ENCODE measurements at regions not wholly inside any gene's neighbourhood (a gene's known extent, or its start where the extent isn't known, plus 50 kb on each side); places are given as distances from the start of the nearest gene placed in this dataset.

DNA sequence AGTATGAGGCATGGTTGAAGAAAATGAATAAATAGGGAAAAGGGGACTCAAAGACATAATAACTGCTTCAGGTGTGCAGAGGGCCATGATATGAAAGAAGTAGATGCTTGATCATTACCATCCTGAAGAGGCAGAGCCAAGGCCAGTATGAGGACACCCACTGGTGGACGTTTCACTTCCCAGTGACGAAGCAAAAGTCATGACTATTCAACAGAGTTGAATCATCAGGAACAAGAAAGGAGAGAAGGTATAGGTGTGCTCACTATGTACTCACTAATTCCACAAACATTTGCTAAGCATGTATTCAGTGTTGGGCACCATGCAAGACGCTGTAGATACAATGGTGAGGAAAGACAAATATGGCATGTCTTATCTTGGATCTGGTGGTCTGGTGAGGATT is 319.2 kb upstream of the RUNX1 start:
- DNase-seq (ENCODE audit: low read depth) = no peak

DNA sequence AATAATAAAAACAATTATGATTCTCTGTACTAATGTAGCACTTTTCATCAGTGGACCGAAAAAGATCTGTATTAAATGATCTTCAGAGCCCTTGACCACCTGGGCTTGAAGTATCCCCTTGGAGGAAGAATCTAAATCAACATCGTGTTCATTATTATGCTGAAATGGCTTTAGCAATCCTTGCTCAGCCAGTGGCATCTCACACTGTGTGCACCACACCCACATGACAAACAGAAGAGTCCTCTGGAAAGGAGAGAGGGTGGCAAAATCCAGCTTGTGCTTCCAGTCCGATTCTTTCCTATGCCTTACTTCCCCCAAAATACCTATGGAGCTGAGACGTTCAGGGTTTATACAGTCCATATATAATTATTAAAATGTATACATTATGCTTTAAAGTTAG is 318.5 kb upstream of the RUNX1 start:
- DNase-seq (ENCODE audit: low read depth) = no peak

DNA sequence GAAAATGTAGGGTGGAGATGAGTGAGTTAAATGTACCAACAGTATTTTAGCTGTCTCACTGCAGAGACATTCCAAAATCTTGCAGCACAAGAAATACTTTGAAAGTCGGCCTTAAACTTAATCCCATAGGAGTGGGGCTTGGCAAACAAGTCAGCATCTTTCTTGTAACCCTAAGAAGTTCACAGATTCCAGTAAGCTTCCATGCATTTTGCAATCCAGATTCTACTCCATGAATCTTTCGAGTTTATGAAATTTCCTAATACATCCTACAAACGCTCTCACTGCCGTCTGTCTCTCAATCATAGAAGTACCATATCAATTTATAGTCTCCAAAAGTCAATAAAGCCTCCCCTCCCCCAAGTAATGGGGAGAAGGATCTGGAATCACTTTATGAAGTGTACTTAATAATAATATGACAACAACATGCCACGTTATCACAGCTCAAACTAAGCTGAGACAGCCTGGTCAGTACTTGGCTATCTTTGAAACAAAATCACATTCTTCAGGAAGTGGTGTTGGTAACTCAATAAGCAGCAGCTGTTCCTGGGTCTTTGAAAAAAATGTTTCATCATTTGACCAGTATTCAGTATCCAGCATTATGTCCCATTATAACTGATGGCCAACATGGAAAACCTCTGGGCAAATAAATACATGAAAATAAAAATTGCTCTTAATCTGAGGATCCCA is 317.4 kb upstream of the RUNX1 start:
- DNase-seq (ENCODE audit: low read depth) = no peak

DNA sequence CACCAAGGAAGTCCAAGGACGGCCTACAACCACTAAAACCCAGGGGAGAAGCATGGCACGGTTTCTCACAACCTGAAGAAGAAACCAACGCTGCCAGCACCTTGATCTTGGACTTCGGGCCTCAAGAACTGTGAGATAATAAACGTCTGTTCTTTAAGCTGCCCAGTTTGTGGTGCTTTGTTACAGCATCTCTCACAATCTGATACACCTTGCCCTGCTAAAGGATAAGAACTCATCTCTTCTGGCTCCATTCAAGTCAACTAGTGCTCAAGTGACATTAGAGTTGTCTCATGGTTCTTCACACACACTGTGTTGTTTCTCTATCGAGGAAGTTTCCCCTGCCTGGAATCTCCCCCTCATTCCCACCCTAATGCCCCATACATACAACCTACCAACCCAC is 314.4 kb upstream of the RUNX1 start:
- DNase-seq (ENCODE audit: low read depth) = no peak

GRCh38 chr21:35361988-35362387 is 312.9 kb upstream of the RUNX1 start:
- DNase-seq (ENCODE audit: low read depth) = no peak

- no peak for DNase-seq (ENCODE audit: low read depth)
These were observed 311.9 kb upstream of the RUNX1 start for GRCh38 chr21:35360870-35361570.

DNA sequence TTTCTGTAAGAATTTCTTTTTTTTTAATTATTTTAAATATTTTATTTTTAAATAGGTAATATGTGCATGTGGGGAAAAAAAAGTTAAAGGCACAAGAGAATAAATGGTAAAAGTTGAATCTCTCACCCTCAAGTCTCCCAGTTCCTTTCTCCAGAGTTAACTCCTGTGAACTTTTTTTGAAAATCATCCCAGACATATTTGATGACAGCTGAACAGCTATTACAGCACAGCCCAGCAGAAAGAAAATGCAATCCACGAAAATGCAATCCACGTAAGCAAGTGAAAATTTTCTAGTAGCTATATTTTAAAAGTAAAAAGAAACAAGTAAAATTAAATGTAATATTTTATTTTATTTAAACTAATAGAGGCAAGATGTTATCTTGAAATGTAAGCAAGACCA is 310.0 kb upstream of the RUNX1 start:
- no peak for DNase-seq (ENCODE audit: low read depth)

DNA sequence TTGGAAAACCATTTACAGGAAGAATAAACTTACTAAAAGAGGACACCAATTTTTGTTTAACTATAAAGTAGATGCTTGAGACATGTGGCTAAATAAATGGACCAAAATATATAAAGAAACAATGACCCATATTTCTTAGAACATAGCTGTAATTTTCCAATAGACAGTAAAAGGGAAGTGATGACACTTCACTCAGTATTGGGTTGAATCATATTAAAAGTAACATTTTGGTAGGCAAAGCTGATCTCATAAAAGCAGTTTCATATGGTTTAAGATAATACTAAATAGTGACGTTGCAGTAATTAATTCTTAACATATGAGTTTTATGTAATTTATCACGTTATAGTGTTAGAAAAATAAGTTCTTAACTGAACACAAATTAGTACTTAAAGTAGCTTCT is 308.9 kb upstream of the RUNX1 start:
- DNase-seq (ENCODE audit: low read depth) = no peak

- DNase-seq (ENCODE audit: low read depth) = no peak
These were observed 308.1 kb upstream of the RUNX1 start for GRCh38 chr21:35357041-35357780.

DNA sequence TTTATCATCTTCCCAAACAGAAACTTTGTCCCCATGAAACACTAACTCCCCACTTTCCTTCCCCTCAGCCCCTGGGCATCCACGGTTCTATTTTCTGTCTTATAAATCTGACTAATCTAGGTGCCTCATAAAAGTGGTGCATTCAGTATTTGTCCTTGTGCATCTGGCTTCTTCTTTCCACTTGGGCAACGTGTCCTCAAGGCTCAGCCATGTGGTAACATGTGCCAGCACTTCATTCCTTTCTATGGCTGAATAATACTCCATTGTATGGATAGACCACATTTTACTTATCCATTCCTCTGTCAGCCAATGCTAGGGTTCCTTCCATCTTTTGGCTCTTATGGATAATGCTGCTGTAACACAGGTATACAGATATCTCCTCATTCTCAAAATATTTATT is 305.0 kb upstream of the RUNX1 start:
- DNase-seq (ENCODE audit: low read depth) = no peak

- no peak for DNase-seq (ENCODE audit: low read depth)
These were observed 303.7 kb upstream of the RUNX1 start for GRCh38 chr21:35352793-35353192.

GRCh38 chr21:35352066-35352770 is 303.1 kb upstream of the RUNX1 start:
- no peak for DNase-seq (ENCODE audit: low read depth)

DNA sequence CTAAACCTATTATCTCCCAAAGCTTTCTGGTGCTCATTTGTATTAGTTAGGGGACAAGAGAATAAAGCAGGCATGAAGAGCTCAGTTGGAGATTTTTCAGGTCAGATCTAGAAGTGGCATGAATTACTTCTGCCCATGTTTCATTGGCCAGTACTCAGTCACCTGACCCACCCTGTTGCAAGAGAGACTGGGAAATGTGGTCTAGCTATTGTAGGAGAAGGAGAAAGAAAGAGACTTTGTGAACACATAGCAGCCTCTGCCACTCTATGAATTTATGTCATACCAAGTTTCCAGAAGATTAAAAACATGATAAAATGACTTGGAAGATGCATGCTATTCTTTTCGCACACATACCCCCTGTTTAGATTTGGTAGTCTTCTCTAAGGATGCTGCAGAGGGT is 302.3 kb upstream of the RUNX1 start:
- DNase-seq (ENCODE audit: low read depth) = no peak

- no peak for DNase-seq (ENCODE audit: low read depth)
These were observed 301.9 kb upstream of the RUNX1 start for GRCh38 chr21:35350965-35351364.

DNA sequence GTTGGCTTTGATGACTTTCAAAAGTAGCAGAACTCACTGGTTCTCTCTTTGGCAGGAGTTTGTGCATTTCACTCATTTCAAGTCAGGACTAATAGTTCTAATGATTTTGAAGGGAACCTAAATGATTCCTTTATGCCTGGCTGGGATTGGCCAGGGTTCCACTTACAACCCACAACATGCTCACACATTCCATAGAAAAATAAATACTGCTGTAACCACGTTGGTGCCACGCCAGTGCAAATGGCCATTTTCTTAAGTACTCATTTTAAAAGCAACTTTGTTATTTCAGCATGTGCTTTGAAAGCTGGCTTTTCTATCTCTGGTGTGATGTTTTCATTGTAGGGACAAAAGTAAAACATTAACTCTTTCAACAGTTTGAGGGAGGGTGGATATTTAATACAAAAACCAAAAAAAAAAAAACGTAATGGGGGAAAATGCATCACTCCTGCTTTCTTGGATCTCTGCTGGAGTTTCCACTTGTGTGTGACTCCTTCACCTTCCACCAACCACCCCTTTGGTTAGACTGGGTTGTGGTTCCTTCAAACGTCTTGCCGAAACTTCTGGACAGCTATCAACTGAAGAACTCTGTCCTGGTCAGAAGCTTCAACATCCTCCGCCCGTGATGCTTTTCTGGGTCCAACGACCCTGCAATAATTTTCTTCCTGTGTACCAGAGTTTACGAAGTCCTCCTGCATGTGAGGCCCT is 300.4 kb upstream of the RUNX1 start:
- DNase-seq (ENCODE audit: low read depth) = no peak

- DNase-seq (ENCODE audit: low read depth) = no peak
These were observed 299.6 kb upstream of the RUNX1 start for GRCh38 chr21:35348686-35349085.

- DNase-seq (ENCODE audit: low read depth) = no peak
These were observed 297.6 kb upstream of the RUNX1 start for GRCh38 chr21:35346697-35347096.

DNA sequence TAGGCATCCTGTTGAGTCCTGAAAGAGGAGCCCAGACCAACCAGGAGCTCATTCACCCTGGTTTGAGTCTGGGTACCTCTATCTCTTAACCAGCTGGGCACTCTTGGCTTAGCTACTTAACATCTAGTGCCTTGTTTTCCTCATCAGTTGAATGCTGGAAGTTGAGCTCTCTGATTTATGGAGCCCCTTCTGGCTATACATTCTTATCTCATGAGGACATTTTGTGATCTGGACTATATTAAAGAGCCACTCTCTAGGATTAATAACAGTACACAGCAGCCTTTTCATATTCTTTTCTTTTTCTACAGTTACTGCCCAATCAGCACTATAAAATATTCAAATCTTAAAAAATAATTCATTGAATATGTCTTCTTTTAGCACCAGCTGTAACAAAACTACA is 296.9 kb upstream of the RUNX1 start:
- no peak for DNase-seq (ENCODE audit: low read depth)

GRCh38 chr21:35344582-35344981 is 295.5 kb upstream of the RUNX1 start:
- no peak for DNase-seq (ENCODE audit: low read depth)

DNA sequence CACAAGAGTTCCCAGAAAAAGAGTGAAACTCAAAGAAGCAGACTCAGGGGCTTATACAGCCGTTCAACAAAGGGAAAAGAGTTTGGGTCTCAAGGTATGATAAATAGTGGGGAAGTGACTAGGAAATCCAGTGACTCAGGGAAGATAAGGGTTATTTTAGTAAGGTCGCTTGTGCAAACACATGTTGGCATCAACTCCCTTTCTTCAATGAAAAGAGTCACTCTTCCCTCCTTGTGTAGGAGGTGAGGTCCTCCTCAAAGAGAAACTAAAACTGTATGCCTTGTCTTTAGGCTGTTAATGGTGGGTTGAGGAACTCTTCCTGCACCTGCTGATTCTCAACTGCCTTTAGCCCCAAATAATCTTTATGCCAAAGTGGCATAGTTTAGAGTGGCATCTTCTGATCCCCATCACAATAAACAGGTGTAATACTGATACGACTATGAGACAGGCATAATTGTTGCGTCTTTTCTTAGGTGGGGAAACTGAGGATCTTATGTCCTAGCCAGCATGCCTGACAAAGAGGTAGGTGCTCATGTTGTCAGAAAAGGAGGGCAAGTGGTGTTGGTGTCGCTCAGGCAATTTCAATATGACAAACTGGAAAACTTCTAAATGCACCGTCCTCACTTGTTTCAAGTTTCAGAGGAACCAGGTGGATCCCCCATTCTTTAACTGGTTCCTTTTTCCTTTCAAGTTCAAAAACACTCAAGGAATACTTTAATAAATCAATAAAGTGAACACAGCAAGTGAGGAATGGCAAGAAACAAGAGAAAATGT is 294.1 kb upstream of the RUNX1 start:
- no peak for DNase-seq (ENCODE audit: low read depth)

- DNase-seq (ENCODE audit: low read depth) = no peak
These were observed 293.3 kb upstream of the RUNX1 start for GRCh38 chr21:35342440-35342839.
